ENCODE measurements at regions not wholly inside any gene's neighbourhood (a gene's known extent, or its start where the extent isn't known, plus 50 kb on each side); places are given as distances from the start of the nearest gene placed in this dataset.

GRCh38 chr18:43720041-43720440 lies 442.8 kb upstream of the SYT4 start:
- TF ChIP-seq EZH2 (IDR thresholded peaks at IDR 0.05; ENCODE audit: borderline replicate concordance, insufficient read depth, low read depth, low read length, poor library complexity, severe bottlenecking) (no peak), CTCF (IDR thresholded peaks at IDR 0.05) (no peak)

Measured in B cell (primary cell).